Lower lobe of right lung (tissue), 2 donors: ENCODE measurements at regions not wholly inside any gene's neighbourhood (a gene's known extent, or its start where the extent isn't known, plus 50 kb on each side); places are given as distances from the start of the nearest gene placed in this dataset.
"Not testable (repeated sequence)": the region's sequence is repeated elsewhere in the genome, so short reads cannot be mapped to it uniquely, and the experiment has no call there.

Experiments
- ATAC-seq, 2 donors: fragments of 200-7000 bp; cut with Tn5 transposase; one replicate each; pipeline ENCODE4 v1.9.1; 2020 to 2022; ENCODE audit warnings: mild to moderate bottlenecking in 2 of 2, moderate library complexity in 2 of 2
- DNase-seq: peaks from one replicate; pipeline ENCODE4 v3.0.0-alpha.2; 2020
- H3K27ac ChIP-seq: fragments of 200-600 bp; one replicate; pipeline ENCODE4 v1.8.0; 2022
- H3K27me3 ChIP-seq: fragments of 200-600 bp; one replicate; pipeline ENCODE4 v1.8.0; 2022; ENCODE audit warnings: low read depth
- H3K36me3 ChIP-seq: fragments of 200-600 bp; one replicate; pipeline ENCODE4 v1.8.0; 2022; ENCODE audit warnings: mild to moderate bottlenecking
- H3K4me1 ChIP-seq: fragments of 200-600 bp; one replicate; pipeline ENCODE4 v1.8.0; 2022
- H3K4me3 ChIP-seq: fragments of 200-600 bp; one replicate; pipeline ENCODE4 v1.8.0; 2022; ENCODE audit warnings: mild to moderate bottlenecking
- H3K9me3 ChIP-seq: fragments of 200-600 bp; one replicate; pipeline ENCODE4 v1.8.0; 2022
- CTCF ChIP-seq: fragments of 200-600 bp; IDR thresholded peaks from one replicate; pipeline ENCODE4 v1.8.0; 2022; ENCODE audit warnings: antibody characterized with exemption, mild to moderate bottlenecking
- intact Hi-C: fragments of 100-400 bp; cut with DNase I; formaldehyde crosslinking; loops from one replicate; pipeline ENCODE4 v1.11.0; 2022
- donor health status: DM: no; HTN: yes; CAD: no; lungs with severe emphysema.

DNA sequence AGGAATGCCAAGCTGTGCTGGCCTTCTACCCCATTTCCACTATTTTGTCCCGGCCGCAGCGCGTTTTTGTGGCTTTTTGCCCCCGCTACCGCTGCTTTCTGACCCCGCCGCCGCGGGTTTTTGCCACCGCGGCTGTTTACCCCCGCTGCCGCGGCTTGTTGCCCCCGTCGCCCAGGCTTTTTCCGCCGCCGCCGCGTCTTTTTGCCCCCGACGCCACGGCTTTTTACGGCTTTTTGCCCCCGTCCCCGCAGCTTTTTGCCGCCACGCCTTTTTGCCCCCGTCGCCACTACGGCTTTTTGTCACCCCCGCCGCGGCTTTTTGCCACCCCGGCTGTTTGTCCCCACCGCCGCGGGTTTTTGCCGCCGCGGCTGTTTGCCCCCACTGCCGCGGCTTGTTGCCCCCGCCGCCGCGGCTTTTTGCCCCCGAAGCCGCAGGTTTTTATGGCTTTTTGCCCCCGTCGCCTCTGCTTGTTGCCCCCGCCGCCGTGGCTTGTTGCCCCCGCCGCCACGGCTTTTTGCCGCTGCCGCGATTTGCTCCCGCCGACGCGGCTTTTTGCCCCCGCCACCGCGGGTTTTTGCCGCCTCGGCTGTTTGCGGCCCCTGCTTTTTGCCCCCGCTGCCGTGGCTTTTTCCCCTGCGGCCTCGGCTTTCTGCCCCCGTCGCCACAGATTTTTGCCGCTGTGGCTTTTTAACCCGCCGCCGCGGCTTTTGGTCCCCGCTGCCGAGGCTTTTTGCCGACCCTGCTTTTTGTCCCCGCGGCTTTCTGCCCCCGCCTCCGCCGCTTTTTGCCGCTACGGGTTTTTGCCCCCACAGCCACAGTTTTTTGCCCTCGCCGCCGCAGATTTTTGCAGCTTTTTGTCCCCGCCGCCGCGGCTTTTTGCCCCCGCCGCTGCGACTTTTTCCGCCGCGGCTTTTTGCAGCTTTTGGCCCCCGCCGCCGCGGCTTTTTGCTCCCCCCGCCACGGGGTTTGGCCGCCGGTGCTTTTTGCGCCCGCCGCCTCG, 520.4 kb upstream of the WSB1 start:
- no peak for ATAC-seq
- no peaks in the 10 kb centered on the region for H3K36me3 ChIP-seq
- no peaks in the 10 kb centered on the region for H3K4me1 ChIP-seq
- peaks cover 15% of the 10 kb centered on the region for H3K27me3 ChIP-seq
- H3K27ac ChIP-seq: no peak overlapping the region
- intact Hi-C loops: no loop called here
- no peak for TF ChIP-seq CTCF
- no peaks in the 10 kb centered on the region for H3K9me3 ChIP-seq
- DNase-seq: no peak
- no peak overlapping the region for H3K4me3 ChIP-seq

- H3K4me3 ChIP-seq: no peak overlapping the region
- peaks cover 17% of the 10 kb centered on the region for H3K27me3 ChIP-seq
- TF ChIP-seq CTCF: no peak
- no peak for ATAC-seq
- intact Hi-C loops: no loop called here
- H3K36me3 ChIP-seq: no peaks in the 10 kb centered on the region
- no peaks in the 10 kb centered on the region for H3K4me1 ChIP-seq
- H3K9me3 ChIP-seq: no peaks in the 10 kb centered on the region
- no peak overlapping the region for H3K27ac ChIP-seq
- no peak for DNase-seq
Observed at GRCh38 chr17:26774291-26775218, 519.4 kb upstream of the WSB1 start.

DNA sequence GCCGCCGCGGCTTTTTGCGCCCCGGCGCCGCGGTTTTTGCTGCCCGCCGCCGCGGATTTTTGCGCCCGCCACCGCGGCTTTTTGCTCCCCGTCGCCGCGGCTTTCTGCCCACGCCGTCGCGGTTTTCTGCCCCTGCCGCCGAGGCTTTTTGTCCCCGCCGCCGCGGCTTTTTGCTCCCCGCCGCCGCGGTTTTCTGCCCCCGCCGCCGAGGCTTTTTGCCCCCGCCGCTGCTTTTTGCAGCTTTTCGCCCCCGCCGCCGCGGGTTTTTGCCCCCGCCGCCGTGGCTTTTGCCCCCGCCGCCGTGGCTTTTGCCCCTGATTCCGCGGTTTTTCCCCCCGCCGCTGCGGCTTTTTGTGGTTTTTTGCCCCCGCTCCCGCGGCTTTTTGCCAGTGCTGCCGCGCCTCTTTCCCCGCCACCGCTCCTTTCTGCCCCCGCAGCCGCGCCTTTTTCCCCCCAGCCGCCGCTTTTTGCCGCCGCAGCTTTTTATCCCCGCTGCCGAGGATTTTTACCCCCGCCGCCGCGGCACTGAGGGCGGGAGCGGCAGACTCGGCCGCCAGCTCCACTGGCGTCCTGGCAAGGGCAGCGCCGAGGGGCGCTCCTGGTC, 518.6 kb upstream of the WSB1 start:
- ATAC-seq: no peak
- no peaks in the 10 kb centered on the region for H3K36me3 ChIP-seq
- intact Hi-C loops: no loop called here
- H3K4me1 ChIP-seq: no peaks in the 10 kb centered on the region
- no peak overlapping the region for H3K4me3 ChIP-seq
- no peaks in the 10 kb centered on the region for H3K9me3 ChIP-seq
- no peak for TF ChIP-seq CTCF
- H3K27ac ChIP-seq: no peak overlapping the region
- H3K27me3 ChIP-seq: peaks cover 17% of the 10 kb centered on the region
- no peak for DNase-seq

DNA sequence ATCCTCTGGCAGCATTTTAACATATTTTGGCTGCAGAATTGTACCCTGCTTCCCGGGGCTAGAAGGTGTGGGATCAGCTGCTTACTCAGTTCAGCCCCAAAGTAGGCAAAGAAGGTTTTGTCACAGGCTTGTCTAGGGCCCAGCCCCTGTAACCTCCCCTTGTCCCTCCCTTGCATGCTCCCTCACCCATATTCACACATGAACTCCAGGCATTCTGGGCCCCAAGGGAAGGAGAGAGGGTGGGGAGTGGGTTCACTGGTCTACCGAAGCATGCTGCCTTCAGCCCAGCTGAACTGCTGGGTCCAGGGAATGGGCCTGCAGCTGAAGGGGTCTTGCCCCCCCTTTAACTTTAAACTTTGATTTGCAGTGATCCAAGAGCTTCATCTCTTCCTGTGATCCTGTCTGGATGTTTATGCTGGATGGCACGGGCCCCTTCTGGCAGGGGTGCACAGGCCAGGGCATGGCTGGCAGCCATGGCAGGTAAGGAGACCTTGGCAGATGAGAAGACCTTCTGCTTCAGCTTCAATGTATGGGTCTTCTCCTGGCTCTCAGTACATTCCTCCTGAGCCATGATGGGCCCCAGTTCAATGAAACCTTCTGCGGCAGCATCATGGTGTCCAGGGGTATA, 513.6 kb upstream of the WSB1 start:
- Histone ChIP-seq H3K27me3 (peaks cover 11% of the 10 kb centered on the region), H3K9me3 (peaks cover 18% of the 10 kb centered on the region)
- H3K4me3 ChIP-seq, ATAC-seq, DNase-seq, intact Hi-C loops, H3K36me3 ChIP-seq, H3K27ac ChIP-seq, H3K4me1 ChIP-seq: not testable (repeated sequence)

GRCh38 chr17:26782153-26782552, 511.8 kb upstream of the WSB1 start:
- H3K4me1 ChIP-seq: no peaks in the 10 kb centered on the region
- H3K36me3 ChIP-seq: no peaks in the 10 kb centered on the region
- H3K9me3 ChIP-seq: peaks cover 36% of the 10 kb centered on the region
- H3K4me3 ChIP-seq: no peak overlapping the region
- no peak for TF ChIP-seq CTCF
- peaks cover 5% of the 10 kb centered on the region for H3K27me3 ChIP-seq
- no peak overlapping the region for H3K27ac ChIP-seq
- no peak for ATAC-seq
- DNase-seq: no peak
- intact Hi-C loops: no loop called here
